ENCODE measurements at regions not wholly inside any gene's neighbourhood (a gene's known extent, or its start where the extent isn't known, plus 50 kb on each side); places are given as distances from the start of the nearest gene placed in this dataset.

DNA sequence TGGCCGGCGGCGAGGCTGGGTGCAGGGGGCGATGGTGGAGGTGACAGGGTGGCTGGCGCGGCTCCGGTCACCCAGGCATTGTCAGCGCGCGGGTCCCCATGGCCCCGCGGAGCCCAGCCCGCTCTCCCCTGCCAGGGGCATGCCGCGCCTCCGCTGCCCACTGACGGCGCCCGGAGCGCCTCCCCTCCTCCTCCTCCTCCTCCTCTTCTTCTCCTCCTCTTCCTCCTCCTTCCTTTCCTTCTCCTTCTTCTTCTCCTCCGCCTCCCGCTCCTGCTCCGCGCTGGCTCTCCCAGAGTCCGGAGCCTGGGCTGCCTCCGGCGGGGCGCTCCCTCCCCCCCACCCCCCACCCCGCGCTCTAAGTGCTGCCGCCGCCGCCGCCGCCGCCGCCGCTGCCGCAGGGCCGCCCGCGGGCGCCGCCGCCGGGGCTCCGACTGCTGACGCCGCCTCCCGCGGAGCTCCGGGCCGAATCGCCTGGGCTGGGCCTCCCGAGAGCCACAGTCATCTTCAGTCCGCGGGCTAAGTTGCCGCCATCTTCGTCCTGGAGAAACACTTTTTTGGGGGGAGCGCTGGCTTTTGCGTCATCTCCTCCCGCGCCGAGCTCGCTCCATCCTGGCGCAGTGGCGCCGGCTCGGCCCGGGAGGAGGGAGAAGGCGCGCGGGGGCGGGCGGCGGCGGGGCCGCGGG is 348.3 kb downstream of the LIG4 start:
- H3K4me1 ChIP-seq = peaks cover 0 to 28% (median 6%) of the 10 kb centered on the region in 12 donors
- no peaks in the 10 kb centered on the region for H3K36me3 ChIP-seq
- H3K9me3 ChIP-seq = no peaks in the 10 kb centered on the region
- H3K4me3 ChIP-seq = peak overlapping the region in 10 of 12 donors; percentile 30 to 58 (median 44)
- ATAC-seq (peak in 1 of 4 donors; percentile 13), DNase-seq (peak in 1 of 5 donors; percentile 29)
- TF ChIP-seq, protein P1, sequence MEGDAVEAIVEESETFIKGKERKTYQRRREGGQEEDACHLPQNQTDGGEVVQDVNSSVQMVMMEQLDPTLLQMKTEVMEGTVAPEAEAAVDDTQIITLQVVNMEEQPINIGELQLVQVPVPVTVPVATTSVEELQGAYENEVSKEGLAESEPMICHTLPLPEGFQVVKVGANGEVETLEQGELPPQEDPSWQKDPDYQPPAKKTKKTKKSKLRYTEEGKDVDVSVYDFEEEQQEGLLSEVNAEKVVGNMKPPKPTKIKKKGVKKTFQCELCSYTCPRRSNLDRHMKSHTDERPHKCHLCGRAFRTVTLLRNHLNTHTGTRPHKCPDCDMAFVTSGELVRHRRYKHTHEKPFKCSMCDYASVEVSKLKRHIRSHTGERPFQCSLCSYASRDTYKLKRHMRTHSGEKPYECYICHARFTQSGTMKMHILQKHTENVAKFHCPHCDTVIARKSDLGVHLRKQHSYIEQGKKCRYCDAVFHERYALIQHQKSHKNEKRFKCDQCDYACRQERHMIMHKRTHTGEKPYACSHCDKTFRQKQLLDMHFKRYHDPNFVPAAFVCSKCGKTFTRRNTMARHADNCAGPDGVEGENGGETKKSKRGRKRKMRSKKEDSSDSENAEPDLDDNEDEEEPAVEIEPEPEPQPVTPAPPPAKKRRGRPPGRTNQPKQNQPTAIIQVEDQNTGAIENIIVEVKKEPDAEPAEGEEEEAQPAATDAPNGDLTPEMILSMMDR (IDR thresholded peaks at IDR 0.05) = no peak
- TF ChIP-seq POLR2A (IDR thresholded peaks at IDR 0.05) = no peak
- no peak overlapping the region for H3K27ac ChIP-seq
- 0 to 1% (median 1%) methylated on average over 61 to 79 of the region's 79 CpGs for WGBS, 4 donors
- intact Hi-C loops (cut with DNase I) = loop anchor here in 4 of 10 donors (5.0 to 10.0 kb wide), 2 partner anchors 652 to 655 kb away; no protein-coding TSS in a partner anchor
- peaks cover 19 to 65% (median 34%) of the 10 kb centered on the region in 9 donors for H3K27me3 ChIP-seq

DNA sequence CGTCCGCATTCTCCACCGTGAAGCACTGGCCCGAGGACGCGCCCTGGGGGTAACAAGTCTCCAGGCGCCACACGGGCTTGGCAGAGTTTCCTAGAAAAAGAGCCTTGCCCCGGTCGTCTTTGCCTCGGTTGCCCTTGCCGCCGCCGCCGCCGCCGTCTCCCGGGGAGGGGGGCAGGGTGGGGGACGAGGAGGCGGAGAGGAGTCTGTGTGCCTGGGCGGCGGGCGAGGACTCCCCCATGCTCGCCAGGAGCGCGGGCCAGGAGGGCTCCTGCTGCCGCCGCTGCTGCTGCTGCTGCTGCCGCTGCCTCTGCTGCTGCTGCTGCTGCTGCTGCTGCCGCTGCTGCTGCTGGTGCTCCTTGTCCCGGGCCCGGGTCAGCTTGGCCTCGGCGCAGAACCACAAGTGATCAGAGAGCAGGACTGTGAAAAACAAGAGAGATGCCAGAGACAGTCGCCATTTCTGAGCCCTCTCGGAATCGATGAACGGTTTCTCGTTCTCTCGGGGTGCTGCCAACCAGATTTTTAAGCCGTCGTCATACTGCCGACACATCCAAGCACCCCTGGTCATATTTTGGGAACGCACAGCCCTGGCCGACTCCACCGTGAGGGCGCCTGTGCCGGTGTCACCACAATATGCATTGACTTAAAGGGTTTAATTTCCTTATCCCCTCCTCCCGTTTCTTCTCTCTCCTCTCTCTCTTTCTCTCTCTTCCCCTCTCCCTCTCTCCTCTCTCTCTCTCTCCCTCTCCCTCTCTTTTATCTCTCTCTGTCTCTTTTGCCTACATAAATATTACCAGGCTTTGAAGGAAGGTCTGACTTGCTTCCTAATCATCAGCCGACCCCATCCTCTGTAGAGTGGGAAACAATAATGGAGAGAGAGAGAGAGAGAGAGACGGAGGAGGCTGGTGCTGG is 349.1 kb downstream of the LIG4 start:
- Histone ChIP-seq H3K4me1 (peaks cover 0 to 28% (median 6%) of the 10 kb centered on the region in 12 donors), H3K9me3 (no peaks in the 10 kb centered on the region), H3K36me3 (no peaks in the 10 kb centered on the region), H3K27me3 (peaks cover 19 to 61% (median 34%) of the 10 kb centered on the region in 9 donors), H3K4me3 (peak overlapping the region in 11 of 12 donors; percentile 6 to 58 (median 41)), H3K27ac (no peak overlapping the region)
- ATAC-seq = peak in 1 of 4 donors; percentile 48
- no peak for DNase-seq
- TF ChIP-seq, protein P1 (IDR thresholded peaks at IDR 0.05) = no peak
- TF ChIP-seq POLR2A (IDR thresholded peaks at IDR 0.05) = no peak
- 0 to 1% (median 1%) methylated on average over 17 to 51 of the region's 51 CpGs for WGBS, 4 donors
- intact Hi-C loops (cut with DNase I) = loop anchor here in 4 of 10 donors (5.0 to 10.0 kb wide), 2 partner anchors 651 to 654 kb away; no protein-coding TSS in a partner anchor

DNA sequence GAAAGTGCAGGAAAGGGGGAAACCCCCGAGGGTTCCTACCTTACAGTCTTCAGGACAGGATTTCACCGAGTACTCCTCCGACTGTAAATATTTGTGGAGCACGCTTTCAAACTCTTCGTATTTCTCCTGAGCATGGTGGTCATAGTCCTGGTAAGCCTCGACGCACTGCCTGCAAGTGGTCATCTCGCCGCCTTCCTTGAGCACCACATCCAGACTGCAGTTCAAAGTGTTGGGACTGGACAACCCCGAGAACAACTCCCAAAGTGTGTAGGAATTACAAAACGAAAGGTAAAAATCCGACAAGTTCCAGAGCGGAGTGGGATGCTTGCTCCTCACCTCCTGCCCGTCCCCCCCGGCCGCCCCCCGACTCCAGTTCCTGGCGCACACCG is 349.7 kb downstream of the LIG4 start:
- DNase-seq = no peak
- no peak for TF ChIP-seq POLR2A (IDR thresholded peaks at IDR 0.05)
- H3K27me3 ChIP-seq = peaks cover 19 to 59% (median 34%) of the 10 kb centered on the region in 9 donors
- no peaks in the 10 kb centered on the region for H3K9me3 ChIP-seq
- H3K36me3 ChIP-seq = no peaks in the 10 kb centered on the region
- intact Hi-C loops (cut with DNase I) = loop anchor here in 4 of 10 donors (5.0 to 10.0 kb wide), 2 partner anchors 651 to 653 kb away; no protein-coding TSS in a partner anchor
- H3K4me1 ChIP-seq = peaks cover 0 to 28% (median 6%) of the 10 kb centered on the region in 12 donors
- no peak overlapping the region for H3K27ac ChIP-seq
- ATAC-seq = no peak
- WGBS, 4 donors = 5 to 14% (median 9%) methylated on average over 9 to 19 of the region's 19 CpGs
- peak overlapping the region in 11 of 12 donors; percentile 6 to 58 (median 41) for H3K4me3 ChIP-seq

DNA sequence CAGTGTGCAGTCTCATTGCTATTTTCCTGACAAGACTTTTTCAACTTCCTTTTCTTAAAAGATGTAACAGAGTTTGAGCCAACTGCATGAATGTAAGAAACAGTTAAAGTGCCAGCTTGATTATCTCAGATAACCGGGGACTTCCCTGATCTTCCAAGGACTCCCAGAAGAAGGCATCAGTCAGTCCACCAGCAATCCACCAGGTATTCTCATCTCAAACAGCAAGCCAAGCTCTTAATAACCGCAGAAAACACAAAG is 350.1 kb downstream of the LIG4 start:
- Histone ChIP-seq H3K4me3 (peak overlapping the region in 4 of 12 donors; percentile 6 to 58 (median 54)), H3K27me3 (peaks cover 19 to 57% (median 34%) of the 10 kb centered on the region in 9 donors), H3K27ac (no peak overlapping the region), H3K4me1 (peaks cover 0 to 28% (median 6%) of the 10 kb centered on the region in 12 donors), H3K36me3 (no peaks in the 10 kb centered on the region), H3K9me3 (no peaks in the 10 kb centered on the region)
- DNase-seq (no peak), ATAC-seq (no peak)
- intact Hi-C loops (cut with DNase I) = loop anchor here in 4 of 10 donors (5.0 to 10.0 kb wide), 2 partner anchors 650 to 653 kb away; no protein-coding TSS in a partner anchor
- 18 to 29% (median 19%) methylated on average over 2 of the region's 2 CpGs for WGBS, 4 donors
- TF ChIP-seq, protein P1 (IDR thresholded peaks at IDR 0.05) = no peak
